Gastrocnemius medialis (tissue), 4 donors: ENCODE measurements at regions not wholly inside any gene's neighbourhood (a gene's known extent, or its start where the extent isn't known, plus 50 kb on each side); places are given as distances from the start of the nearest gene placed in this dataset.

ENCODE experiments used
- ATAC-seq, 2 donors: fragments of 150-250 bp; one replicate each; pipeline ENCODE4 v1.9.1; 2016
- DNase-seq, 2 donors: peaks; one replicate each; pipeline ENCODE4 v3.0.0-alpha.2; 2019
- H3K27ac ChIP-seq, 4 donors: fragments of 200-600 bp; sonication (generic); 1 replicate in 1 of 4; 2 replicates in 3 of 4; pipeline ENCODE4 v1.5.1; 2016 to 2018; ENCODE audit warnings: mild to moderate bottlenecking in 2 of 4, moderate library complexity in 1 of 4
- H3K27me3 ChIP-seq, 3 donors: fragments of 200-600 bp; sonication (generic) in 2 of 3; 1 replicate in 1 of 3; 2 replicates in 2 of 3; pipeline versions ENCODE4 v1.5.1 to v1.6.0; 2016 to 2019; ENCODE audit warnings: mild to moderate bottlenecking in 1 of 3, moderate library complexity in 1 of 3
- H3K36me3 ChIP-seq, 2 donors: fragments of 200-600 bp; sonication (generic) in 1 of 2; one replicate each; pipeline ENCODE4 v1.5.1; 2017 to 2018
- H3K4me1 ChIP-seq, 2 donors: fragments of 200-600 bp; sonication (generic) in 1 of 2; one replicate each; pipeline ENCODE4 v1.5.1; 2016 to 2017; ENCODE audit warnings: mild to moderate bottlenecking in 2 of 2
- H3K4me3 ChIP-seq, 4 donors: fragments of 200-600 bp; sonication (generic) in 3 of 4; 1 replicate in 1 of 4; 2 replicates in 3 of 4; pipeline ENCODE4 v1.5.1; 2016 to 2019; ENCODE audit warnings: mild to moderate bottlenecking in 2 of 4
- H3K9me3 ChIP-seq, 3 donors: fragments of 200-600 bp; sonication (generic) in 2 of 3; 1 replicate in 1 of 3; 2 replicates in 2 of 3; pipeline ENCODE4 v1.5.1; 2016 to 2019
- CTCF ChIP-seq, 5 experiments: fragments of 450-650 bp in 3 of 5; fragments of 200-600 bp in 2 of 5; sonication (generic) in 2 of 5; IDR thresholded peaks in 4 of 5; conservative IDR thresholded peaks in 1 of 5; 1 replicate in 4 of 5; 2 replicates in 1 of 5; pipeline ENCODE4 v1.5.1; 2016 to 2019; ENCODE audit warnings: antibody characterized with exemption in 5 of 5, mild to moderate bottlenecking in 3 of 5, moderate library complexity in 3 of 5
- POLR2A ChIP-seq, 2 donors: fragments of 450-650 bp; IDR thresholded peaks; one replicate each; pipeline ENCODE4 v1.6.1; 2017; ENCODE audit warnings: antibody characterized with exemption in 2 of 2, mild to moderate bottlenecking in 2 of 2, moderate library complexity in 2 of 2
- in situ Hi-C, 4 donors: fragments of 200-750 bp; cut with MboI; loops; one replicate each; pipeline versions ENCODE4 v1.15.0 to v1.8.0; 2017; ENCODE audit warnings: low sequenced_read_pairs in 4 of 4
- intact Hi-C: fragments of 100-400 bp; cut with DNase I; formaldehyde crosslinking; loops from one replicate; pipeline ENCODE4 v1.15.1; 2023; ENCODE audit warnings: low total_unique reads

GRCh38 chr9:134231767-134232166 lies 67.4 kb upstream of the RNU6ATAC start:
- in situ Hi-C loops, result no loop called here
- no peak for ATAC-seq
- no peak for TF ChIP-seq POLR2A (IDR thresholded peaks at IDR 0.05)
- no peak for TF ChIP-seq CTCF (IDR thresholded peaks at IDR 0.05 in 4 of 5, conservative IDR thresholded peaks at IDR 0.05 in 1 of 5)
- peaks cover 18 to 22% of the 10 kb centered on the region in 2 donors for H3K4me1 ChIP-seq
- H3K36me3 ChIP-seq, result no peaks in the 10 kb centered on the region
- DNase-seq, result no peak
- H3K27me3 ChIP-seq, result no peaks in the 10 kb centered on the region
- H3K4me3 ChIP-seq, result no peak overlapping the region
- H3K9me3 ChIP-seq, result no peaks in the 10 kb centered on the region
- intact Hi-C loops, result no loop called here
- H3K27ac ChIP-seq, result peak overlapping the region; percentile 49 to 77 (median 65)

- H3K4me1 ChIP-seq, result peaks cover 18 to 22% of the 10 kb centered on the region in 2 donors
- H3K4me3 ChIP-seq, result no peak overlapping the region
- no peaks in the 10 kb centered on the region for H3K9me3 ChIP-seq
- no peak for DNase-seq
- intact Hi-C loops (no loop called here), in situ Hi-C loops (no loop called here)
- no peak overlapping the region for H3K27ac ChIP-seq
- no peaks in the 10 kb centered on the region for H3K27me3 ChIP-seq
- ATAC-seq, result no peak
- H3K36me3 ChIP-seq, result no peaks in the 10 kb centered on the region
- TF ChIP-seq CTCF (IDR thresholded peaks at IDR 0.05 in 4 of 5, conservative IDR thresholded peaks at IDR 0.05 in 1 of 5) (no peak), POLR2A (IDR thresholded peaks at IDR 0.05) (no peak)
Measured at GRCh38 chr9:134233022-134233421, 68.7 kb upstream of the RNU6ATAC start.

GRCh38 chr9:134234001-134234660 lies 69.8 kb upstream of the RNU6ATAC start:
- in situ Hi-C loops, result no loop called here

GRCh38 chr9:134234687-134235359 lies 70.5 kb upstream of the RNU6ATAC start:
- intact Hi-C loops (no loop called here), in situ Hi-C loops (no loop called here)
- no peak overlapping the region for H3K27ac ChIP-seq
- H3K4me1 ChIP-seq, result peaks cover 18 to 22% of the 10 kb centered on the region in 2 donors
- no peak for ATAC-seq
- DNase-seq, result no peak
- H3K9me3 ChIP-seq, result no peaks in the 10 kb centered on the region
- H3K4me3 ChIP-seq, result no peak overlapping the region
- TF ChIP-seq CTCF (IDR thresholded peaks at IDR 0.05 in 4 of 5, conservative IDR thresholded peaks at IDR 0.05 in 1 of 5) (no peak), POLR2A (IDR thresholded peaks at IDR 0.05) (no peak)
- H3K36me3 ChIP-seq, result no peaks in the 10 kb centered on the region
- no peaks in the 10 kb centered on the region for H3K27me3 ChIP-seq

More at GRCh38 chr9:134234001-134234660, 69.8 kb upstream of the RNU6ATAC start:
- Histone ChIP-seq H3K4me3 (no peak overlapping the region), H3K9me3 (no peaks in the 10 kb centered on the region), H3K27me3 (no peaks in the 10 kb centered on the region), H3K4me1 (peaks cover 18 to 22% of the 10 kb centered on the region in 2 donors), H3K27ac (no peak overlapping the region), H3K36me3 (no peaks in the 10 kb centered on the region)
- ATAC-seq, result no peak
- TF ChIP-seq POLR2A (IDR thresholded peaks at IDR 0.05) (no peak), CTCF (IDR thresholded peaks at IDR 0.05 in 4 of 5, conservative IDR thresholded peaks at IDR 0.05 in 1 of 5) (no peak)
- intact Hi-C loops, result no loop called here
- DNase-seq, result no peak
